ENCODE measurements at regions not wholly inside any gene's neighbourhood (a gene's known extent, or its start where the extent isn't known, plus 50 kb on each side); places are given as distances from the start of the nearest gene placed in this dataset.

GRCh38 chr10:29370097-29371092 is 81.5 kb downstream of the LYZL1 start (continued):
- TF ChIP-seq ZBTB20 (tag by site-specific recombination; IDR thresholded peaks at IDR 0.05) (peak; percentile 85), ZNF174 (tag by site-specific recombination; IDR thresholded peaks at IDR 0.05) (no peak), HOXA7 (CRISPR knock-in tag; IDR thresholded peaks at IDR 0.05; ENCODE audit: borderline replicate concordance) (no peak), ZFP3 (tag by site-specific recombination; IDR thresholded peaks at IDR 0.05; ENCODE audit: low read depth) (no peak), IKZF3 (tag by site-specific recombination; IDR thresholded peaks at IDR 0.05) (peak; percentile 45; the same call in 1 of the 2 replicates)

- no peaks in the 10 kb centered on the region for H3K36me3 ChIP-seq (ENCODE audit: control insufficient read depth in 2 of 2, insufficient read depth in 1 of 2, low read length in 2 of 2)
- TF ChIP-seq ZNF777 (tag by site-specific recombination; IDR thresholded peaks at IDR 0.05; ENCODE audit: borderline replicate concordance) (no peak), REST (tag by site-specific recombination; IDR thresholded peaks at IDR 0.05) (peak; percentile 34; the same call in 1 of the 2 replicates), ZNF701 (tag by site-specific recombination; IDR thresholded peaks at IDR 0.05) (no peak), OSR2 (tag by site-specific recombination; IDR thresholded peaks at IDR 0.05) (no peak), HOXA7 (CRISPR knock-in tag; IDR thresholded peaks at IDR 0.05; ENCODE audit: borderline replicate concordance) (no peak), KLF17 (tag by site-specific recombination; IDR thresholded peaks at IDR 0.05) (0 out of 2 replicates have a peak, but pooled peaks have one; percentile 30), EGR2 (tag by site-specific recombination; IDR thresholded peaks at IDR 0.05; ENCODE audit: low read depth) (no peak), ZNF76 (tag by site-specific recombination; IDR thresholded peaks at IDR 0.05; ENCODE audit: borderline replicate concordance, low read depth) (no peak), KLF9 (tag by site-specific recombination; IDR thresholded peaks at IDR 0.05; ENCODE audit: low read depth) (no peak), ZNF677 (tag by site-specific recombination; IDR thresholded peaks at IDR 0.05) (no peak), SETDB1 (IDR thresholded peaks at IDR 0.05; ENCODE audit: insufficient read length, low read length) (peak; percentile 32), ZNF132 (tag by site-specific recombination; IDR thresholded peaks at IDR 0.05; ENCODE audit: borderline replicate concordance) (no peak), ZNF423 (tag by site-specific recombination; IDR thresholded peaks at IDR 0.05) (no peak), ZIC2 (tag by site-specific recombination; IDR thresholded peaks at IDR 0.05) (peak; percentile 65), SP7 (tag by site-specific recombination; IDR thresholded peaks at IDR 0.05) (peak; percentile 48), TRIM28 (IDR thresholded peaks at IDR 0.05; ENCODE audit: borderline replicate concordance, low read length) (no peak), ZNF280C (tag by site-specific recombination; IDR thresholded peaks at IDR 0.05) (no peak), SCRT1 (tag by site-specific recombination; IDR thresholded peaks at IDR 0.05; ENCODE audit: borderline replicate concordance) (no peak), ZNF596 (tag by site-specific recombination; IDR thresholded peaks at IDR 0.05) (no peak), ZNF555 (tag by site-specific recombination; conservative IDR thresholded peaks at IDR 0.05) (no peak), GLI2 (tag by site-specific recombination; IDR thresholded peaks at IDR 0.05; ENCODE audit: borderline replicate concordance, low read depth) (no peak), INSM2 (tag by site-specific recombination; IDR thresholded peaks at IDR 0.05) (no peak), ZNF221 (tag by site-specific recombination; IDR thresholded peaks at IDR 0.05; ENCODE audit: borderline replicate concordance) (no peak), ZBTB48 (tag by site-specific recombination; IDR thresholded peaks at IDR 0.05) (no peak)
- no peak overlapping the region for H3K4me3 ChIP-seq (ENCODE audit: low read depth, low read length)
- H3K9me3 ChIP-seq (ENCODE audit: control insufficient read depth, insufficient read depth, low read depth, low read length): no peaks in the 10 kb centered on the region
- ChIA-PET CTCF (interaction anchor here (1.1 kb wide), 1 partner anchor 20 kb away, joined by 4 read pairs; no protein-coding TSS in a partner anchor), POLR2A (no interaction called here)
- peaks cover 10% of the 10 kb centered on the region; the same call in 1 of the 2 replicates for H3K4me1 ChIP-seq (ENCODE audit: control insufficient read depth, insufficient read depth, low read length)
- H3K27ac ChIP-seq (ENCODE audit: extremely low read depth, low read depth, low read length): no peak overlapping the region
Observed at GRCh38 chr10:29372920-29373319, 84.0 kb downstream of the LYZL1 start.
